RWPE1 (cell line): ENCODE measurements at regions not wholly inside any gene's neighbourhood (a gene's known extent, or its start where the extent isn't known, plus 50 kb on each side); places are given as distances from the start of the nearest gene placed in this dataset.

ENCODE experiments used
- CTCF ChIA-PET: fragments of 350-600 bp; sonication (Branson Sonifier 250); formaldehyde crosslinking; extraction: SDS; loops from one replicate; lab custom pipeline; 2021; lab: Yijun Ruan, JAX
- POLR2A ChIA-PET: fragments of 400-600 bp; formaldehyde crosslinking; extraction: SDS; loops from one replicate; lab custom pipeline; 2020; ENCODE audit warnings: antibody characterized with exemption; ENCODE audit not compliant: low non-redundant PET; lab: Yijun Ruan, JAX
- DNase-seq: peaks from one replicate; pipeline ENCODE4 v3.0.0; 2012; ENCODE audit warnings: low spot score
- H3K27ac ChIP-seq: fragments of 450-650 bp; 2 replicates; pipeline ENCODE4 v1.5.1; 2017
- CTCF ChIP-seq: fragments of 450-650 bp; conservative IDR thresholded peaks from 2 replicates; pipeline ENCODE4 v1.5.1; 2017; ENCODE audit warnings: low read depth, mild to moderate bottlenecking

- POLR2A ChIA-PET: no interaction called here
- no peak for TF ChIP-seq CTCF
- no peak for DNase-seq
- no peak overlapping the region for H3K27ac ChIP-seq
- CTCF ChIA-PET: interaction anchor here (0.6 kb wide), 1 partner anchor 19 kb away, joined by 3 read pairs; no protein-coding TSS in a partner anchor
Measured at GRCh38 chr16:73747328-73747727, 549.3 kb upstream of the PSMD7 start.

- no peak overlapping the region for H3K27ac ChIP-seq
- ChIA-PET POLR2A (no interaction called here), CTCF (no interaction called here)
- no peak for TF ChIP-seq CTCF
- DNase-seq: no peak
Measured at GRCh38 chr16:73746554-73746953, 550.1 kb upstream of the PSMD7 start.

- CTCF ChIA-PET: interaction anchor here (0.6 kb wide), 1 partner anchor 79 kb away, joined by 3 read pairs; no protein-coding TSS in a partner anchor
- POLR2A ChIA-PET: no interaction called here
- TF ChIP-seq CTCF: no peak
- DNase-seq: no peak
- H3K27ac ChIP-seq: no peak overlapping the region
Measured at GRCh38 chr16:73743665-73744496, 552.7 kb upstream of the PSMD7 start.

GRCh38 chr16:73739049-73739769 is 557.4 kb upstream of the PSMD7 start:
- H3K27ac ChIP-seq: no peak overlapping the region
- no peak for TF ChIP-seq CTCF
- POLR2A ChIA-PET: no interaction called here
- DNase-seq: no peak
- CTCF ChIA-PET: no interaction called here

- no peak for DNase-seq
- H3K27ac ChIP-seq: no peak overlapping the region
- TF ChIP-seq CTCF: no peak
- ChIA-PET CTCF (no interaction called here), POLR2A (no interaction called here)
Measured at GRCh38 chr16:73738266-73738665, 558.3 kb upstream of the PSMD7 start.

- no peak overlapping the region for H3K27ac ChIP-seq
- TF ChIP-seq CTCF: no peak
- CTCF ChIA-PET: no interaction called here
- POLR2A ChIA-PET: no interaction called here
- no peak for DNase-seq
Measured at GRCh38 chr16:73737637-73738036, 559.0 kb upstream of the PSMD7 start.
